SK-N-SH (cell line): ENCODE measurements at regions not wholly inside any gene's neighbourhood (a gene's known extent, or its start where the extent isn't known, plus 50 kb on each side); places are given as distances from the start of the nearest gene placed in this dataset.
A peak's percentile ranks its signal among the peaks of the same experiment; 100 is the strongest.

Experiments
- CTCF ChIA-PET: fragments of 300-600, 350-600 bp; formaldehyde crosslinking; extraction: SDS; loops from one replicate; lab custom pipeline; 2021; lab: Yijun Ruan, JAX
- POLR2A ChIA-PET: fragments of 350-600 bp; sonication (Branson Sonifier 250); formaldehyde crosslinking; extraction: SDS; loops from one replicate; lab custom pipeline; 2020; ENCODE audit warnings: antibody characterized with exemption, inconsistent platforms; lab: Yijun Ruan, JAX
- DNase-seq: peaks from one replicate; pipeline ENCODE4 v3.0.0; 2012
- H2AFZ ChIP-seq: fragments of 200-600 bp; sonication (generic); 2 replicates; pipeline ENCODE4 v1.8.1; 2016; ENCODE audit warnings: antibody characterized with exemption, mild to moderate bottlenecking, low read depth
- H3F3A ChIP-seq: fragments of 200-600 bp; sonication (generic); replicated peaks from 2 replicates; pipeline ENCODE3; 2016; ENCODE audit warnings: antibody characterized with exemption, mild to moderate bottlenecking; ENCODE audit not compliant: insufficient read depth
- H3K27ac ChIP-seq, 2 experiments: fragments of 200-500 bp in 1 of 2; fragments of 200-600 bp in 1 of 2; sonication (Bioruptor generic) in 1 of 2; sonication (generic), shearing (Covaris generic) in 1 of 2; 2 replicates each; pipeline versions ENCODE4 v1.5.1 to v1.6.1; 2014 to 2016; ENCODE audit warnings: low read depth in 2 of 2, inconsistent platforms in 1 of 2, low read length in 1 of 2, mild to moderate bottlenecking in 1 of 2, mixed read lengths in 1 of 2
- H3K27me3 ChIP-seq: fragments of 200-600 bp; sonication (generic), shearing (Covaris generic); 2 replicates; pipeline ENCODE4 v1.6.1; 2016; ENCODE audit warnings: mixed run types; ENCODE audit not compliant: insufficient read depth
- H3K36me3 ChIP-seq, 2 experiments: fragments of 200-500 bp in 1 of 2; fragments of 200-600 bp in 1 of 2; sonication (Bioruptor generic) in 1 of 2; sonication (generic) in 1 of 2; replicated peaks in 1 of 2; 2 replicates each; pipeline versions ENCODE3 to v1.5.1; 2014 to 2016; ENCODE audit warnings: low read length in 1 of 2, mild to moderate bottlenecking in 1 of 2; ENCODE audit not compliant: insufficient read depth in 2 of 2, control insufficient read depth in 1 of 2
- H3K4me1 ChIP-seq, 2 experiments: fragments of 200-500 bp in 1 of 2; fragments of 200-600 bp in 1 of 2; sonication (Bioruptor generic) in 1 of 2; sonication (generic), shearing (Covaris generic) in 1 of 2; 2 replicates each; pipeline versions ENCODE4 v1.5.1 to v1.6.1; 2014 to 2016; ENCODE audit warnings: low read depth in 1 of 2, low read length in 1 of 2, mixed run types in 1 of 2; ENCODE audit not compliant: insufficient read depth in 2 of 2, control insufficient read depth in 1 of 2
- H3K4me2 ChIP-seq: fragments of 200-600 bp; sonication (generic), shearing (Covaris generic); 2 replicates; pipeline ENCODE4 v1.6.1; 2017; ENCODE audit warnings: mixed run types
- H3K4me3 ChIP-seq, 2 experiments: fragments of 200-500 bp in 1 of 2; fragments of 200-600 bp in 1 of 2; sonication (Bioruptor generic) in 1 of 2; sonication (generic), shearing (Covaris generic) in 1 of 2; 2 replicates each; pipeline versions ENCODE4 v1.5.1 to v1.8.1; 2014 to 2016; ENCODE audit warnings: low read depth in 2 of 2, inconsistent platforms in 1 of 2, low read length in 1 of 2, mild to moderate bottlenecking in 1 of 2, mixed read lengths in 1 of 2, moderate library complexity in 1 of 2
- H3K79me2 ChIP-seq: fragments of 200-600 bp; sonication (generic); 2 replicates; pipeline ENCODE4 v1.8.1; 2017; ENCODE audit warnings: mild to moderate bottlenecking; ENCODE audit not compliant: insufficient read depth
- H3K9ac ChIP-seq: fragments of 200-600 bp; sonication (generic); 2 replicates; pipeline ENCODE4 v1.6.1; 2017; ENCODE audit warnings: mixed run types
- H3K9me2 ChIP-seq: fragments of 200-600 bp; sonication (generic); 2 replicates; pipeline ENCODE4 v1.6.1; 2017; ENCODE audit warnings: mixed run types
- H3K9me3 ChIP-seq: fragments of 200-600 bp; sonication (generic); 2 replicates; pipeline ENCODE4 v1.6.1; 2017; ENCODE audit warnings: mixed run types, mild to moderate bottlenecking, moderate library complexity
- H4K20me1 ChIP-seq: fragments of 200-600 bp; sonication (generic); 2 replicates; pipeline ENCODE4 v1.6.1; 2017; ENCODE audit warnings: mild to moderate bottlenecking, mixed run types; ENCODE audit not compliant: insufficient read depth
- CHD2 ChIP-seq: fragments of 150-350 bp; IDR thresholded peaks from 2 replicates; pipeline ENCODE4 v1.6.1; 2018; ENCODE audit warnings: low read length; ENCODE audit not compliant: partially characterized antibody
- ELF1 ChIP-seq: IDR thresholded peaks from 2 replicates; pipeline ENCODE4 v1.4.0; 2012
- EP300 ChIP-seq, 2 experiments: IDR thresholded peaks; 2 replicates each; pipeline versions ENCODE4 v1.4.0 to v1.6.1; 2012; ENCODE audit warnings: borderline replicate concordance in 1 of 2, low read depth in 1 of 2, low read length in 1 of 2
- EZH2phosphoT487 ChIP-seq: fragments of 200-600 bp; sonication (generic); IDR thresholded peaks from 2 replicates; pipeline ENCODE4 v1.6.1; 2017; ENCODE audit warnings: low read depth, mixed run types, mild to moderate bottlenecking, antibody characterized with exemption, moderate library complexity, borderline replicate concordance
- FOSL2 ChIP-seq: IDR thresholded peaks from 2 replicates; pipeline ENCODE4 v1.4.0; 2012; ENCODE audit warnings: low read depth, mild to moderate bottlenecking, moderate library complexity, borderline replicate concordance
- JUND ChIP-seq: IDR thresholded peaks from 2 replicates; pipeline ENCODE4 v1.4.0; 2012
- MEF2A ChIP-seq: IDR thresholded peaks from 2 replicates; pipeline ENCODE4 v1.4.0; 2012; ENCODE audit warnings: low read depth, borderline replicate concordance
- NRF1 ChIP-seq: IDR thresholded peaks from 2 replicates; pipeline ENCODE4 v1.6.1; 2012; ENCODE audit warnings: low read depth, mild to moderate bottlenecking, low read length
- POLR2AphosphoS5 ChIP-seq: IDR thresholded peaks from 2 replicates; pipeline ENCODE4 v1.6.1; 2012; ENCODE audit warnings: low read depth, low read length
- RAD21 ChIP-seq: IDR thresholded peaks from 2 replicates; pipeline ENCODE4 v1.6.1; 2012; ENCODE audit warnings: mild to moderate bottlenecking, low read length
- RFX5 ChIP-seq: IDR thresholded peaks from 2 replicates; pipeline ENCODE4 v1.6.1; 2012; ENCODE audit warnings: mild to moderate bottlenecking, improper control_type of control experiment, low read length
- RXRA ChIP-seq: IDR thresholded peaks from 2 replicates; pipeline ENCODE4 v1.4.0; 2012; ENCODE audit warnings: low read depth, mild to moderate bottlenecking, borderline replicate concordance
- SIN3A ChIP-seq: IDR thresholded peaks from 2 replicates; pipeline ENCODE4 v1.6.1; 2012; ENCODE audit warnings: low read depth, mild to moderate bottlenecking, low read length, moderate library complexity, borderline replicate concordance
- SMC3 ChIP-seq: IDR thresholded peaks from 2 replicates; pipeline ENCODE4 v1.6.1; 2012; ENCODE audit warnings: low read depth, low read length, improper control_type of control experiment
- TCF12 ChIP-seq: IDR thresholded peaks from 2 replicates; pipeline ENCODE4 v1.4.0; 2012
- YY1 ChIP-seq: IDR thresholded peaks from 2 replicates; pipeline ENCODE4 v1.4.0; 2012; ENCODE audit warnings: low read depth, mild to moderate bottlenecking
- WGBS: methylation state at CpG from one replicate; pipeline ENCODE4 v1.1.6; 2017; ENCODE audit warnings: low lambda C conversion rate; 5-methylcytosine and 5-hydroxymethylcytosine counted together
- TF ChIP-seq, protein P1 (sequence below): fragments of 200-600 bp; sonication (generic); IDR thresholded peaks from 2 replicates; pipeline ENCODE4 v1.6.1; 2017; ENCODE audit warnings: antibody characterized with exemption, mild to moderate bottlenecking, moderate library complexity
- TF ChIP-seq, protein P2 (sequence below): IDR thresholded peaks from 2 replicates; pipeline ENCODE4 v1.6.1; 2012; ENCODE audit warnings: mild to moderate bottlenecking, low read depth, low read length, moderate library complexity

DNA sequence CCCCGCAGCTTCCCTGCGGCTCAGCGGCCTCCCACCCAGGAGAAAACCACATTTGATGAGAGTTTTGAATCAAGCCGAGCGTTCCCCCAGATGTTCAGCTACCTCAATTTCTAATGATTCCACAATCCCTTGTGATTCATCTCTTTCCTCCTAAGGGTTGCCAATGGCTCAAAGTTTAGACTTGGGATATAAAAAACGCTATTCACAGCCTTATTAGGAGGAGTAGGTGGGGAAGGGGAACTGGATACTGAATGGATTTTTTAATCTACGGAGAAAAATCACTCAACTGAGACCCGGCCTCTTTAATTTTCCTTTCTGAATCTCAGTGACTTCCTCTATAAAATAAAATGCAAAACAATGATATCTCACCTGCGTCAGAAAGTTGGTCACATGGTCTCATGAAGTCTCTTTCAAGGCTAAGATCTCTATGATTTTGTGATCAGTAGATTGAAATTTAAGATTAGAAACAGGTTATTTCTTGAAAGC lies 192.6 kb upstream of the TCF4 start:
- H3K27me3 ChIP-seq = no peaks in the 10 kb centered on the region
- H3K36me3 ChIP-seq = no peaks in the 10 kb centered on the region
- no peaks in the 10 kb centered on the region for H4K20me1 ChIP-seq
- H3K4me1 ChIP-seq = peaks cover 0 to 10% of the 10 kb centered on the region in 2 experiments; a peak in 3 of 4 replicates
- DNase-seq = no peak
- no peaks in the 10 kb centered on the region for H3K9me3 ChIP-seq
- H3K4me3 ChIP-seq = peak overlapping the region; percentile 73 to 77
- peak overlapping the region in 1 of 2 experiments; percentile 87; a peak in 2 of 4 replicates for H3K27ac ChIP-seq
- H3K4me2 ChIP-seq = peak overlapping the region; percentile 86
- H2AFZ ChIP-seq = peak overlapping the region; percentile 85
- no peaks in the 10 kb centered on the region for H3K9me2 ChIP-seq
- peak overlapping the region; percentile 39 for H3K9ac ChIP-seq
- H3F3A ChIP-seq = no peaks in the 10 kb centered on the region
- TF ChIP-seq, protein P1, sequence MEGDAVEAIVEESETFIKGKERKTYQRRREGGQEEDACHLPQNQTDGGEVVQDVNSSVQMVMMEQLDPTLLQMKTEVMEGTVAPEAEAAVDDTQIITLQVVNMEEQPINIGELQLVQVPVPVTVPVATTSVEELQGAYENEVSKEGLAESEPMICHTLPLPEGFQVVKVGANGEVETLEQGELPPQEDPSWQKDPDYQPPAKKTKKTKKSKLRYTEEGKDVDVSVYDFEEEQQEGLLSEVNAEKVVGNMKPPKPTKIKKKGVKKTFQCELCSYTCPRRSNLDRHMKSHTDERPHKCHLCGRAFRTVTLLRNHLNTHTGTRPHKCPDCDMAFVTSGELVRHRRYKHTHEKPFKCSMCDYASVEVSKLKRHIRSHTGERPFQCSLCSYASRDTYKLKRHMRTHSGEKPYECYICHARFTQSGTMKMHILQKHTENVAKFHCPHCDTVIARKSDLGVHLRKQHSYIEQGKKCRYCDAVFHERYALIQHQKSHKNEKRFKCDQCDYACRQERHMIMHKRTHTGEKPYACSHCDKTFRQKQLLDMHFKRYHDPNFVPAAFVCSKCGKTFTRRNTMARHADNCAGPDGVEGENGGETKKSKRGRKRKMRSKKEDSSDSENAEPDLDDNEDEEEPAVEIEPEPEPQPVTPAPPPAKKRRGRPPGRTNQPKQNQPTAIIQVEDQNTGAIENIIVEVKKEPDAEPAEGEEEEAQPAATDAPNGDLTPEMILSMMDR = 0 out of 2 replicates have a peak, but pooled peaks have one; percentile 2
- TF ChIP-seq ELF1 (no peak), MEF2A (no peak), RFX5 (no peak)
- ChIA-PET CTCF (interaction anchor here (0.7 to 2.8 kb wide), 19 partner anchors 10 to 795 kb away, joined by 3 to 27 read pairs (median 3); no protein-coding TSS in a partner anchor), POLR2A (interaction anchor here (0.6 to 2.4 kb wide), 3 partner anchors 191 to 480 kb away, joined by 3 to 15 read pairs (median 4); no protein-coding TSS in a partner anchor)
- 49% methylated on average over 9 of the region's 9 CpGs for WGBS
- no peaks in the 10 kb centered on the region for H3K79me2 ChIP-seq

DNA sequence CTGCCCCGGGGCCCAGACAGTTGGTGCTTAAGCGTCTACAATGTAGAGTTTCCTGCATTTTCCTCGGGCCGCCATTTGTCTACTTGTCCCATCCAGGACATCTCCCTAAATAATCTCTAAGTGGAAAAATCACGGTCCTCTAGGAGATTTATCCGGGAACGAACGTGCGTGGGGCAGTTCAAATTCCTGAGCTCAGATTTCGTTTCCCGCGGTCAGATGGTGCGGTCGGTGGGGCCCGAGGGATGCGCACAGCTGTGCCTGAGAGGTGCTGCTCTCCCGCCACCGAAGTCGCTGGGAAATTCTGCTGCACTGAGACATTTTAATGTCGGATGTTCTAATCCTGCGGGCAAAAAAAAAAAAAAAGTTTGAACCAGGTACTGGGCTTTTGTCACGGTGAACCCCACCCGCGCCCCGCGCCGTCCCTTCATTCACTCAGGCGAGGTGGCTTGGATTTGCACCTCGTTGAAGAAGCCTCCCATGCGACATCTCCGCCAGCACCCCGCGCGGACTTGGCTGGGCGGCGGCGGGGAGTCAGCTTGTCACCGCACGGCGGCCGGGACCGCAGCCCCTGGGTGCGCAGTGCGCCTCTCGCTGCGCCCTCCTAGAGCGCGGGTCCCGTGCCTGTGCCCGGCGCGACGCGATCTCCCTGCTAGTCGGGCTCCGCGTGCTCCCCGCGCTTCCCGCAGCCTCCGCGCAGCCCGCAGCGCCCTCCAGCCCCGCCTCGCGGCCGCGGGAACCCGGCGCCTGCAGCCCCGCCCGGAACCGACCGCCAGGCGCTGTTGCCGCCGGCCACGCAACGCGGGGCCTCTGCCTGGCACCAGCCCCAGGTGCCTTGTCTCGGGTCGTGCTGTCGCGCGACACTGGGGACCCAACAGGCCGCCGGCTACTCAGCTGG lies 191.9 kb upstream of the TCF4 start:
- peaks cover 0 to 10% of the 10 kb centered on the region in 2 experiments; a peak in 3 of 4 replicates for H3K4me1 ChIP-seq
- peak overlapping the region; percentile 73 to 77 for H3K4me3 ChIP-seq
- peak overlapping the region; percentile 85 for H2AFZ ChIP-seq
- peak overlapping the region; percentile 21 to 87; a peak in 3 of 4 replicates for H3K27ac ChIP-seq
- ChIA-PET CTCF (interaction anchor here (0.6 to 2.8 kb wide), 28 partner anchors 11 to 796 kb away, joined by 3 to 27 read pairs (median 3); no protein-coding TSS in a partner anchor), POLR2A (interaction anchor here (0.6 to 2.4 kb wide), 7 partner anchors 190 to 545 kb away, joined by 3 to 15 read pairs (median 4); no protein-coding TSS in a partner anchor)
- H3K4me2 ChIP-seq = peak overlapping the region; percentile 86
- peak overlapping the region; percentile 39 for H3K9ac ChIP-seq
- H3K9me2 ChIP-seq = no peaks in the 10 kb centered on the region
- peak; percentile 85 for DNase-seq
- WGBS = 10% methylated on average over 38 of the region's 88 CpGs
- H4K20me1 ChIP-seq = no peaks in the 10 kb centered on the region
- no peaks in the 10 kb centered on the region for H3K36me3 ChIP-seq
- H3F3A ChIP-seq = no peaks in the 10 kb centered on the region
- no peaks in the 10 kb centered on the region for H3K9me3 ChIP-seq
- no peaks in the 10 kb centered on the region for H3K27me3 ChIP-seq
- no peaks in the 10 kb centered on the region for H3K79me2 ChIP-seq
- TF ChIP-seq JUND (no peak), FOSL2 (no peak), POLR2AphosphoS5 (no peak), SMC3 (peak; percentile 23), TCF12 (no peak), SIN3A (no peak), RAD21 (peak; percentile 8), EZH2phosphoT487 (no peak), NRF1 (no peak), EP300 (IDR thresholded peaks at IDR 0.05; ENCODE audit: borderline replicate concordance in 1 of 2, low read depth in 1 of 2, low read length in 1 of 2) (0 out of 4 replicates have a peak, but pooled peaks of 1 of the 2 experiments have one; percentile 18), RXRA (no peak), CHD2 (no peak), YY1 (peak; percentile 51; the same call in 1 of the 2 replicates)
- TF ChIP-seq, protein P1 = peak; percentile 41
- TF ChIP-seq, protein P2, sequence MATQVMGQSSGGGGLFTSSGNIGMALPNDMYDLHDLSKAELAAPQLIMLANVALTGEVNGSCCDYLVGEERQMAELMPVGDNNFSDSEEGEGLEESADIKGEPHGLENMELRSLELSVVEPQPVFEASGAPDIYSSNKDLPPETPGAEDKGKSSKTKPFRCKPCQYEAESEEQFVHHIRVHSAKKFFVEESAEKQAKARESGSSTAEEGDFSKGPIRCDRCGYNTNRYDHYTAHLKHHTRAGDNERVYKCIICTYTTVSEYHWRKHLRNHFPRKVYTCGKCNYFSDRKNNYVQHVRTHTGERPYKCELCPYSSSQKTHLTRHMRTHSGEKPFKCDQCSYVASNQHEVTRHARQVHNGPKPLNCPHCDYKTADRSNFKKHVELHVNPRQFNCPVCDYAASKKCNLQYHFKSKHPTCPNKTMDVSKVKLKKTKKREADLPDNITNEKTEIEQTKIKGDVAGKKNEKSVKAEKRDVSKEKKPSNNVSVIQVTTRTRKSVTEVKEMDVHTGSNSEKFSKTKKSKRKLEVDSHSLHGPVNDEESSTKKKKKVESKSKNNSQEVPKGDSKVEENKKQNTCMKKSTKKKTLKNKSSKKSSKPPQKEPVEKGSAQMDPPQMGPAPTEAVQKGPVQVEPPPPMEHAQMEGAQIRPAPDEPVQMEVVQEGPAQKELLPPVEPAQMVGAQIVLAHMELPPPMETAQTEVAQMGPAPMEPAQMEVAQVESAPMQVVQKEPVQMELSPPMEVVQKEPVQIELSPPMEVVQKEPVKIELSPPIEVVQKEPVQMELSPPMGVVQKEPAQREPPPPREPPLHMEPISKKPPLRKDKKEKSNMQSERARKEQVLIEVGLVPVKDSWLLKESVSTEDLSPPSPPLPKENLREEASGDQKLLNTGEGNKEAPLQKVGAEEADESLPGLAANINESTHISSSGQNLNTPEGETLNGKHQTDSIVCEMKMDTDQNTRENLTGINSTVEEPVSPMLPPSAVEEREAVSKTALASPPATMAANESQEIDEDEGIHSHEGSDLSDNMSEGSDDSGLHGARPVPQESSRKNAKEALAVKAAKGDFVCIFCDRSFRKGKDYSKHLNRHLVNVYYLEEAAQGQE = no peak
